SJSA1 (cell line): ENCODE measurements at regions not wholly inside any gene's neighbourhood (a gene's known extent, or its start where the extent isn't known, plus 50 kb on each side); places are given as distances from the start of the nearest gene placed in this dataset.

Experiments used
- DNase-seq, 2 experiments: peaks; one replicate each; pipeline ENCODE4 v3.0.0-alpha.2; 2015 to 2020; ENCODE audit warnings: low spot score in 2 of 2, low read depth in 1 of 2
- H3K27ac ChIP-seq: fragments of 250-450 bp; sonication (Bioruptor Pico); 2 replicates; pipeline ENCODE4 v1.5.1; 2020; ENCODE audit warnings: mild to moderate bottlenecking, moderate library complexity
- H3K27me3 ChIP-seq: fragments of 250-450 bp; sonication (Bioruptor Pico); replicated peaks from 2 replicates; pipeline ENCODE4 v1.5.1; 2020; ENCODE audit warnings: mild to moderate bottlenecking, moderate library complexity
- H3K36me3 ChIP-seq: fragments of 250-450 bp; sonication (Bioruptor Pico); 2 replicates; pipeline ENCODE4 v1.5.1; 2020; ENCODE audit warnings: mild to moderate bottlenecking
- H3K4me1 ChIP-seq: fragments of 250-450 bp; sonication (Bioruptor Pico); replicated peaks from 2 replicates; pipeline ENCODE4 v1.6.1; 2021; ENCODE audit warnings: mild to moderate bottlenecking
- H3K4me3 ChIP-seq: fragments of 250-450 bp; sonication (Bioruptor Pico); 2 replicates; pipeline ENCODE4 v1.5.1; 2020; ENCODE audit warnings: mild to moderate bottlenecking
- H3K9me3 ChIP-seq: fragments of 250-450 bp; sonication (Bioruptor Pico); replicated peaks from 2 replicates; pipeline ENCODE4 v1.5.1; 2020; ENCODE audit warnings: mild to moderate bottlenecking

DNA sequence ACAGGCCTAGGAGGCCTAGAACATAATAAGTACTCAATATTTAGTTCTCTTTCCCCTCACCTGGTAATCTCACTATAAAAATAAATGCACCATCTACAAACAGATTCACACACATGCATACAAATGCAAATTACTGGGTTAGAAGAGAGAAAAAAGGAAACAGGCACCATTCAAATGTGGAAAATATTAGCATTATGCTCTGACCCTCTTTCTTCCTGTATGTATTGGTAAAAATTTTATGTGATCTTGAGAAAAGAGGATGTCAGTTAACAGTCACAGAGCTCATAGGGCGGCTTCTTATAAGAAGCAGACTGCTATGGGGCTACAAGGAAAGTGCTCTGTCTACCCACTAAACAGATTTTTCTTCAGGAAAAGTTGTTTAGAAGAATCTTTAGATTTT is 565.4 kb downstream of the LMO4 start:
- no peaks in the 10 kb centered on the region for H3K27me3 ChIP-seq
- H3K4me3 ChIP-seq, result no peak overlapping the region
- DNase-seq, result no peak
- H3K9me3 ChIP-seq, result no peaks in the 10 kb centered on the region; the same call in 1 of the 2 replicates
- no peaks in the 10 kb centered on the region for H3K36me3 ChIP-seq
- H3K4me1 ChIP-seq, result no peaks in the 10 kb centered on the region
- H3K27ac ChIP-seq, result no peak overlapping the region

DNA sequence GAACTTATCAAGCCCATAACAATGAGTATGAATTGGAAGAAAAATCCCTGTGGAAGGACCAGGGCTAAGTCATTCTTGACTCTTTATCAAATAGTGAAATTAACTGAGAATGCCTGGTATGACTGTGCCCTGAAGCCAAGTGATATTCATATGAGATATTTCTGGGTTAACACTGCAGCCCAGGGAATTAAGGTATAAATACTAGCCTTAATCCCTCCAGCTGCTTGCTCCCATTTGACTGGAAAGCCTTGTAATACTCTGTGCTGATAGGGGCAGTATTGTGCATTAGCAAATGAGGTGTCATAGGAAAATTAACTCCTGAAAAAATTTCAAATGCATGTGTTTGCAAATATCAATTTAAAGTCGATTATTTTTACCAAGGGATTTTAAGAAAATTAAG is 568.8 kb downstream of the LMO4 start:
- no peak for DNase-seq
- Histone ChIP-seq H3K36me3 (no peaks in the 10 kb centered on the region), H3K27me3 (no peaks in the 10 kb centered on the region), H3K27ac (no peak overlapping the region), H3K4me1 (no peaks in the 10 kb centered on the region), H3K9me3 (no peaks in the 10 kb centered on the region), H3K4me3 (no peak overlapping the region)

DNA sequence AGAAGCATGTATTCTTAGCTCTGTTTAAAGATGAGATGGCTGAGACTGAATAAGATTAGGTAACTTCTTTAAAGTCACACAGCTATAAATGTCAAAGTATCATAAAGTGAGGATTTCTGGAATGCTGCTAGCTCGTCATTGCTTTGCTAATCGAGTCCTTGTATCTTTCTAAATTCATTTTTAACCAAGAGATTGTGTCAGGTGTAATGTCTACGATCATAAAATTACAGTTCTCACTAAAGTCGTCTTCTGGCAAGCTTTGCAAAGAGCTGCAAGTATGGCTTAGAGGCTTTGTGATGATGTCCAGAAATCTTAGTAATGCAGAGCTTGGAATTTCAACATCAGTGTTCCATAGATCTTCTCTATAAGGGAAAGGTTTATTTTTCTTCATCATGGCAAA is 569.8 kb downstream of the LMO4 start:
- Histone ChIP-seq H3K4me1 (no peaks in the 10 kb centered on the region), H3K27ac (no peak overlapping the region), H3K9me3 (no peaks in the 10 kb centered on the region), H3K36me3 (no peaks in the 10 kb centered on the region), H3K4me3 (no peak overlapping the region), H3K27me3 (no peaks in the 10 kb centered on the region)
- DNase-seq, result no peak

DNA sequence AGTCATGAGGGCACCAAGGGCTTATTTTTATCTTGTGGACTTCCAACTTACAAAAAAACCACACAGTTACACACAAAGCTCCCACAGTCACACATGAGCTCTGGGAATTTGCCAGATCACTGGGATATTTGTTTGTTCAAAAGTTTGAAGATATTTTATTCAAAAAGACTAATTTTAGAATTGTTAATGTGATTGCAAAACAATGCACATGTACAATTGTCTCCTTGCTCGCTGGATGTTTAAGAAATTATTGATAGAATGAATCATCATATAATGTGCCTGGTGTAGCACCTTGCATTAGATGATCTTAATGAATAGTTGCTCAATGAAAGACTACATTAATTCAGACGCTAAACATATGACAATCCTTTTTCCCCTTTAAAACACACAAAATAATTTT is 570.3 kb downstream of the LMO4 start:
- DNase-seq, result no peak
- no peak overlapping the region for H3K27ac ChIP-seq
- no peaks in the 10 kb centered on the region for H3K36me3 ChIP-seq
- H3K27me3 ChIP-seq, result no peaks in the 10 kb centered on the region
- H3K4me3 ChIP-seq, result no peak overlapping the region
- H3K4me1 ChIP-seq, result no peaks in the 10 kb centered on the region
- no peaks in the 10 kb centered on the region for H3K9me3 ChIP-seq

DNA sequence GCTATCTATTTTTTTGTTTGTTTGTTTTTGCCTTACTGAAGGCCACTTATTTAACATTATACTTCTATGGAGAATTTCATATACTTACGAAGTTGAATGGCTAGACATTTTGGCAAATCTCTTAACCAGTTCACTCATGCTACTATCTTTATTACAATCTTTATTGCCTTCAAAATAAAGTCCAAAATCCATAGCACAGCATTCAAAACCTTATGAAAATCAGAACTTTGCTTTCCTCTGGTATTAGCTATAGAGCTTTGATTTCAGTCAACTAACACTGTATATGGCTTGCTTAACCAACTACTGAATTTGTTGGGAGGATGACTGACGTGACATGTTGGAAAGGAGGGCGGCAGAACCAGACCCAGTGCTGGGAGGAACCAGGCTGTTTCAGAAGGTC is 571.1 kb downstream of the LMO4 start:
- no peaks in the 10 kb centered on the region for H3K27me3 ChIP-seq
- no peak overlapping the region for H3K4me3 ChIP-seq
- H3K9me3 ChIP-seq, result no peaks in the 10 kb centered on the region
- H3K36me3 ChIP-seq, result no peaks in the 10 kb centered on the region
- no peak overlapping the region for H3K27ac ChIP-seq
- H3K4me1 ChIP-seq, result no peaks in the 10 kb centered on the region
- no peak for DNase-seq

DNA sequence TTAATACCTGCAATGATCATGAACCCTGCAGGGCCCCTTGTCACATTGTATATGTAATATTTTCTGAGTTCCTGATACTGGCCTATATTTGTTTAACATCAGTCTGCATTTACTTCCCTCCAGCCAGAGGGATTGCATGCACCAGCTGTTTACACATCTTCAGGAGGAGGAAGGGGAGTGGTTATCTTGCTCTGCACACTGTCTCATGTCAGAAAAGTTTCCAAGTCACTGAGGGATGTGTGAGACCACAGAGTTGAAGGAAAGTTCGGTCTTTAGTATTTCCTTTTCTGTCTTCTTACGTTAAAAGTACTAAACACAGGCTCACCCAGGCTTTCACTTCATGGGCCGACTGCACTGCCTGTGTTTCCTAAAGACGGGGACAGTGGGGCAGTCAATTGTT is 574.1 kb downstream of the LMO4 start:
- no peak for DNase-seq
- no peak overlapping the region for H3K27ac ChIP-seq
- no peaks in the 10 kb centered on the region for H3K4me1 ChIP-seq
- H3K9me3 ChIP-seq, result no peaks in the 10 kb centered on the region
- no peak overlapping the region for H3K4me3 ChIP-seq
- H3K36me3 ChIP-seq, result no peaks in the 10 kb centered on the region
- H3K27me3 ChIP-seq, result no peaks in the 10 kb centered on the region

DNA sequence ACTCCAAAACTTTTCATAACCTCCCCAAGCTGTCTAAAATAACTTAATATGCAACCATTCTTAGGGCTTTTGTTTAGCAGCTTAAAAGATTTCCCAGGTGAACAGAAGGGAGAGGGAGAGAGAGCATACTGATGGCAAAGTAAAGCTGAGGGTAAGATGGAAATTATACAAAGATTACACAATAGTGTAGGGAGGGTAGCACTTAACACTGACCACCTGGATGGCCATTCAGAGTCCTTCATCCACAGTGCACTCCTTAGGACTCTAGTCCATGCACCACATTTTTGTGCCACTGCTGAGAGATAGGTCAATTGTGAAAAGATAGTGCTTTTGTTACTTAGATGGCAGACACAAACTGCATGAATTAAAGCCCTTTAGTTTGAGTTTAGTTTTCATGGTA is 574.6 kb downstream of the LMO4 start:
- Histone ChIP-seq H3K4me3 (no peak overlapping the region), H3K4me1 (no peaks in the 10 kb centered on the region), H3K27me3 (no peaks in the 10 kb centered on the region), H3K9me3 (no peaks in the 10 kb centered on the region), H3K36me3 (no peaks in the 10 kb centered on the region), H3K27ac (no peak overlapping the region)
- no peak for DNase-seq

DNA sequence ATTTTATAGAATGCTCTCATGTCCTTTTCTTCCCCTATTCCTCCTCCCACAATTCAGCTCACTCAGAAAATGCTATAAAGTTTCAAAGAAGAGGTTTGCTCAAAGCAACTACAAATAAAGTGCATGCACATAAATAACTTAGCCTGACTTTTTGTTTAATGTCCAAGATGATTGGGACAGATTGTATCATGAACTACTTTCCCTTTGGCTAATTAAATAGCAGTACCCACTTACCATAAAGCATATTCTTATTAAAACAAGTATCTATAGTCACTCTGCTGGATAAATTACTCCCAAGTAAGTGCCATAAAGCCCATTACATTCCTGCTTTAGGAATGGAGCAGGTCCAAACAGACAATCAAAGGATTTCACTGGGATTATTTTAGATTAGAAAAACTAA is 576.0 kb downstream of the LMO4 start:
- H3K4me1 ChIP-seq, result no peaks in the 10 kb centered on the region
- DNase-seq, result no peak
- no peaks in the 10 kb centered on the region for H3K9me3 ChIP-seq
- no peaks in the 10 kb centered on the region for H3K36me3 ChIP-seq
- H3K4me3 ChIP-seq, result no peak overlapping the region
- H3K27me3 ChIP-seq, result no peaks in the 10 kb centered on the region
- H3K27ac ChIP-seq, result no peak overlapping the region

DNA sequence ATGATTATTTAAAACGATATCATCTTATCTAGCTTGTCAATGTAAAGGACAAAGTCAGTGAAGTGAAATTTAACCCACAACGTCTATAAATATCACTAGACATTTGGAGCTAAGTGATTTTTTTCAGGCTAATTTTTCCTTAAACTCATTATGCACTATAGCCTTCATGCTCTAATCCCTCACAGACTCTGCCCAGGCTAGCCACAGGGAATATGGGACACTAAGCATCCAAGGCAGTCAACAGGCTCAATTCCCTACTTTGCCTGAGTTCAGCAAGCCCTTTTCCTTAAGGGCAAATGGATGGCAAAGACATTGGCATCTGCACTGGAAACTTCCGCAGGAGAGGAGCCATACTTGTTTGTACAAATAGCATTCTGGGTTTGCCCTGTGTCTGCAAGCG is 577.0 kb downstream of the LMO4 start:
- H3K4me3 ChIP-seq, result no peak overlapping the region
- H3K27ac ChIP-seq, result no peak overlapping the region
- DNase-seq, result no peak
- no peaks in the 10 kb centered on the region for H3K36me3 ChIP-seq
- no peaks in the 10 kb centered on the region for H3K4me1 ChIP-seq
- no peaks in the 10 kb centered on the region for H3K27me3 ChIP-seq
- H3K9me3 ChIP-seq, result no peaks in the 10 kb centered on the region

DNA sequence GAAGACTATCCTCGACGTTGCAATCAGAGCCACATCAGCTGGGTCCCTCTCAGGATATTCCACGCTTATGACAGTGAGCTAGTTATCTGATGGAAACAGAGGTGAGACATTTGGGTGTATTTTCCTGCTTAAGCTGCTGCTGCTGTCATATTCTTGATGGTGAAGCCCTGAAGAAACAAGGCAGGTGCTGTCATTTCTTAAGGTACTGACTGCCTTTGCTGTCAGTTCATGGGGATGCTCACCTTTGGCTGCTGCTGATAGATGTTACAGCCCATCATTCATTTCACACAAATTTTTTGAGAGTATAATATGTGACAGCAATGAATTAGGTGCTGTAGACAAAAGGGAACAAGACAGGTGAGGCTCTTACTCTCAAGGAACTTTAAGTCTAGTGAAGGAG is 577.4 kb downstream of the LMO4 start:
- Histone ChIP-seq H3K9me3 (no peaks in the 10 kb centered on the region), H3K4me3 (no peak overlapping the region), H3K27ac (no peak overlapping the region), H3K27me3 (no peaks in the 10 kb centered on the region), H3K36me3 (no peaks in the 10 kb centered on the region), H3K4me1 (no peaks in the 10 kb centered on the region)
- DNase-seq, result no peak

DNA sequence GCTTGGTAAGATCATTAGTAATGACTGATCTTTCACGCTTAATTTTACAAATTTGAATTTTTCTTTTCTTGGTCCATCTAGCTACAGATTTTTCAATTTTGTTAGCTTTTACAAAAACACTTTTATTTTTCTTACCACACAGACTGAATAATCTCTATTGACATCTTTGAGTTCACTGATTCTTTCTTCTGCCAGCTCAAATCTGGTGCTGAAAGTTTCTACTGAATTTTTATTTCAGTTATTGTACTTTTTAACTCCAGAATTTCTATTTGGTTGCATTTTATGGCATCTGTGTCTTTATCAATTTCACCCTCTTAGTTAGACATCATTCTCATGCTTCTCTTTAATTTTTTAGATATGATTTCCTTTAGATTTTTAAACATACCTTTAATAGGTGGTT is 584.7 kb downstream of the LMO4 start:
- Histone ChIP-seq H3K9me3 (no peaks in the 10 kb centered on the region), H3K27me3 (no peaks in the 10 kb centered on the region), H3K4me1 (no peaks in the 10 kb centered on the region), H3K36me3 (no peaks in the 10 kb centered on the region), H3K4me3 (no peak overlapping the region), H3K27ac (no peak overlapping the region)
- DNase-seq, result no peak

DNA sequence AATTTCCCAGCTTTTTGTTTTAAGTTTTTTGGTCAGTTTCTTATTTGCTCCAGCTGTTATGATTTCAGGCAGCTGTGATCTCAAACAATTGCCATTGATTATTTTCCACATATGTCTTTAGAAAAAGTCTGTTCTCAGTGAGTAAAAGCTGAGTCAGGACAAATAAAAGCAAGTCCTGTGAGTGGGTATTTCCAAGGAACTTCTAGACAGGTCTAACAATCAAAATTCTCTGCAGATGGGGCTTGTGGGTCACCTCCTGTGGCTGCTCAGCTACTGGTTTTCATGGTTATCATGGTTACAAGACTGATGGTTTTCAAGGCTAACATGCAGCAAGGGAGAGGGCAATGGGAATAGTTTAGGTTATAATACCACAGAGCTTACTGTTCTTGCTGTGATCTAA is 585.7 kb downstream of the LMO4 start:
- no peak overlapping the region for H3K27ac ChIP-seq
- no peaks in the 10 kb centered on the region for H3K36me3 ChIP-seq
- no peak for DNase-seq
- H3K4me1 ChIP-seq, result no peaks in the 10 kb centered on the region
- no peaks in the 10 kb centered on the region for H3K27me3 ChIP-seq
- no peaks in the 10 kb centered on the region for H3K9me3 ChIP-seq
- H3K4me3 ChIP-seq, result no peak overlapping the region

DNA sequence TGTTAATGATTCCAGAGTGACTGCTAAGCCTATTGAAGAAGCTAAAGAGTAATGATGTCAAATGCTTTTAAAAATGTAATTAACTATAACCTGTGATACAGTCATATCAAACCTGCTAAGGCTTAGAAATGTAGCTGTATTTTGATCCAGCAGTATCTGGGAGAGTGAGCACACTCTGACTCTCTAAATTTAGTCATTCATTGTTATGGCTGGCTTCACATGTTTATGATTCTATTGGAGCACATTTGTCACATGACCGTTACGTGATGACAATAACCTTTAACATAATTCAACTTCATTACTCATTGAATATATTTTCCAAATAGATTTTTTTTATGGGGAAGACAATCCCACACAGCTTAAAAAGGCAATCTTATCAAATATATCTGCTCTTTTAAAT is 587.1 kb downstream of the LMO4 start:
- no peaks in the 10 kb centered on the region for H3K4me1 ChIP-seq
- no peak overlapping the region for H3K27ac ChIP-seq
- H3K4me3 ChIP-seq, result no peak overlapping the region
- no peaks in the 10 kb centered on the region for H3K9me3 ChIP-seq
- H3K36me3 ChIP-seq, result no peaks in the 10 kb centered on the region
- no peaks in the 10 kb centered on the region for H3K27me3 ChIP-seq
- DNase-seq, result no peak

DNA sequence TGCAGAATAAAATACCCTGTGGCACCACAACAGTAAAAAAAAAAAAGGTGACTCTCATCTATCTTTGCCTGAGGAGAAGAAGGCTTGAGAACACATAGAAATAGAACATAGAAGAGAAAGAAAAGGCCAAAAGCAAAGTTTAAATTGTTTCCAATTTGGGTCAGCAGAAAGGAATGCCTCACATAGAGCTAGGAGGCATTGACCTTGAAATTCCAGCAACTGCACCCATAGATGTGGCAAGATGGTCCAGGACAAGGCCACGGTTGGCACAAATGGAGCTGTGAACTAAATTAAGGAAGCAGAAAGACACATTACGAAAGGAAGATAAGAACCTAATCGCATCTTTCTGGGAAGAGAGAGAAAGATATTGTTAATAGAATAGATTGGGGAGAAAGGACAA is 588.3 kb downstream of the LMO4 start:
- no peaks in the 10 kb centered on the region for H3K9me3 ChIP-seq
- H3K4me1 ChIP-seq, result no peaks in the 10 kb centered on the region
- H3K27ac ChIP-seq, result no peak overlapping the region
- no peaks in the 10 kb centered on the region for H3K27me3 ChIP-seq
- no peak overlapping the region for H3K4me3 ChIP-seq
- no peak for DNase-seq
- no peaks in the 10 kb centered on the region for H3K36me3 ChIP-seq

DNA sequence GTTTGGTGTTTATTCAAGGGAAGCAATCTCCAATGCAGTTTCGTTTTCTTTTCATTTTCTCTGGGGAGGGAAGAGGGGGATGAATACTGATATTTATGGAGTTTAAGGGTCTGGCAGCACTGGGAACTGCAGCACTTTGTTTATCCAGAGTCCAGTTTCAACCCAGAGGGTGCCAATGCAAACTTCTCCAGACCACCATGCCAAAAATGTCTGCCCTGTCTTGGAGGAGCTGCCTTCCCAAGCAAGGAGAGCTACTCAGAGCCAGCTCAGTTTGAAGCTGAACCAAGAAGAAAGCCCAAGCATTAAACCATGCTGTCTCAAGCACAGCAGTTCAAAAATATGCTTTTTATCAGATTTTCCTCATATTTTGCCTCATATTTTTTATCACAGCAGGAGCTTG is 589.7 kb downstream of the LMO4 start:
- Histone ChIP-seq H3K27ac (no peak overlapping the region), H3K4me1 (no peaks in the 10 kb centered on the region), H3K27me3 (no peaks in the 10 kb centered on the region; the same call in 1 of the 2 replicates), H3K4me3 (peak overlapping the region; percentile 8; the same call in 1 of the 2 replicates), H3K9me3 (no peaks in the 10 kb centered on the region), H3K36me3 (no peaks in the 10 kb centered on the region)
- no peak for DNase-seq
